Aorta (tissue), 5 donors: ENCODE measurements at regions not wholly inside any gene's neighbourhood (a gene's known extent, or its start where the extent isn't known, plus 50 kb on each side); places are given as distances from the start of the nearest gene placed in this dataset.
"Not testable (repeated sequence)": the region's sequence is repeated elsewhere in the genome, so short reads cannot be mapped to it uniquely, and the experiment has no call there.

Experiments used
- ATAC-seq: fragments of 200-7000 bp; cut with Tn5 transposase; one replicate; pipeline ENCODE4 v1.9.1; 2022; ENCODE audit warnings: moderate library complexity; ENCODE audit not compliant: low FRiP score
- DNase-seq, 2 donors: peaks; one replicate each; pipeline ENCODE4 v3.0.0-alpha.2; 2020
- H3K27ac ChIP-seq, 2 donors: one replicate each; pipeline ENCODE4 v1.5.1; 2013; ENCODE audit warnings: low read length in 2 of 2, mild to moderate bottlenecking in 2 of 2, moderate library complexity in 2 of 2, control low read depth in 1 of 2, inconsistent platforms in 1 of 2, low read depth in 1 of 2
- H3K27me3 ChIP-seq, 2 donors: one replicate each; pipeline ENCODE4 v1.6.1; 2013; ENCODE audit warnings: control low read depth in 1 of 2, low read length in 1 of 2, mild to moderate bottlenecking in 1 of 2, moderate library complexity in 1 of 2; ENCODE audit not compliant: insufficient read depth in 2 of 2, control insufficient read depth in 1 of 2
- H3K36me3 ChIP-seq, 2 donors: one replicate each; pipeline ENCODE4 v1.6.1; 2013; ENCODE audit warnings: control low read depth in 1 of 2, low read length in 1 of 2, mild to moderate bottlenecking in 1 of 2; ENCODE audit not compliant: insufficient read depth in 2 of 2, control insufficient read depth in 1 of 2
- H3K4me1 ChIP-seq, 2 donors: one replicate each; pipeline ENCODE4 v1.6.1; 2013; ENCODE audit warnings: low read length in 2 of 2, control low read depth in 1 of 2, mild to moderate bottlenecking in 1 of 2, moderate library complexity in 1 of 2; ENCODE audit not compliant: insufficient read depth in 2 of 2, control insufficient read depth in 1 of 2
- H3K4me3 ChIP-seq, 2 donors: one replicate each; pipeline ENCODE4 v1.5.1; 2013; ENCODE audit warnings: low read length in 2 of 2, control low read depth in 1 of 2, mild to moderate bottlenecking in 1 of 2
- H3K9me3 ChIP-seq: one replicate; pipeline ENCODE4 v1.6.1; 2013; ENCODE audit warnings: mild to moderate bottlenecking, low read length; ENCODE audit not compliant: control insufficient read depth
- WGBS, 2 donors: extraction: QIAGEN DNeasy Blood & Tissue Kit; methylation state at CpG; one replicate each; pipeline ENCODE4 v1.1.7; 2013; 5-methylcytosine and 5-hydroxymethylcytosine counted together
- intact Hi-C, 2 donors: fragments of 100-400 bp; cut with DNase I; formaldehyde crosslinking; loops; one replicate each; pipeline versions ENCODE4 v1.14.2 to v1.15.0; 2022
- donor health status: healthy with polysubstance abuse.
- donor health status: Bipolar disorder and iron deficiency.
- donor health status: DM: no; HTN: no; CAD: no.
- donor health status: DM: no; HTN: no; CAD: no.
- donor health status: DM: yes; HTN: yes; CAD: no.

GRCh38 chr12:34306133-34306830 lies 284.0 kb downstream of the ALG10 start:
- no peak overlapping the region for H3K27ac ChIP-seq
- DNase-seq (peak in 1 of 2 donors; percentile 53), ATAC-seq (no peak)
- no peaks in the 10 kb centered on the region for H3K27me3 ChIP-seq
- intact Hi-C loops, result no loop called here
- no peaks in the 10 kb centered on the region for H3K36me3 ChIP-seq
- H3K9me3 ChIP-seq, result no peaks in the 10 kb centered on the region
- WGBS, 2 donors, result 79% methylated on average over 21 of the region's 21 CpGs
- no peak overlapping the region for H3K4me3 ChIP-seq
- H3K4me1 ChIP-seq, result no peaks in the 10 kb centered on the region

- H3K9me3 ChIP-seq, H3K4me3 ChIP-seq, ATAC-seq, H3K4me1 ChIP-seq, intact Hi-C loops, H3K27ac ChIP-seq, H3K36me3 ChIP-seq, DNase-seq, H3K27me3 ChIP-seq: not testable (repeated sequence)
- 76 to 82% methylated on average over 32 of the region's 32 CpGs for WGBS, 2 donors
Observed at GRCh38 chr12:34309806-34310804, 287.8 kb downstream of the ALG10 start.

- Histone ChIP-seq H3K36me3 (no peaks in the 10 kb centered on the region), H3K27me3 (no peaks in the 10 kb centered on the region), H3K4me1 (no peaks in the 10 kb centered on the region), H3K9me3 (no peaks in the 10 kb centered on the region), H3K27ac (no peak overlapping the region), H3K4me3 (no peak overlapping the region)
- DNase-seq (no peak), ATAC-seq (no peak)
- intact Hi-C loops, result no loop called here
- 70% methylated on average over 9 of the region's 9 CpGs for WGBS, 2 donors
Observed at GRCh38 chr12:34311337-34311736, 289.0 kb downstream of the ALG10 start.

- no peaks in the 10 kb centered on the region for H3K27me3 ChIP-seq
- DNase-seq, result no peak
- intact Hi-C loops, result no loop called here
- no peak overlapping the region for H3K27ac ChIP-seq
- H3K9me3 ChIP-seq, result no peaks in the 10 kb centered on the region
- no peaks in the 10 kb centered on the region for H3K4me1 ChIP-seq
- no peak overlapping the region for H3K4me3 ChIP-seq
- WGBS, 2 donors, result 79 to 85% methylated on average over 12 to 14 of the region's 14 CpGs
- no peaks in the 10 kb centered on the region for H3K36me3 ChIP-seq
- ATAC-seq, result no peak
Observed at GRCh38 chr12:34327671-34328070, 305.4 kb downstream of the ALG10 start.

- no peaks in the 10 kb centered on the region for H3K9me3 ChIP-seq
- WGBS, 2 donors, result 68 to 72% methylated on average over 24 of the region's 24 CpGs
- no peak for DNase-seq
- intact Hi-C loops, result no loop called here
- H3K27ac ChIP-seq, result no peak overlapping the region
- no peaks in the 10 kb centered on the region for H3K36me3 ChIP-seq
- H3K4me3 ChIP-seq, result no peak overlapping the region
- H3K27me3 ChIP-seq, result no peaks in the 10 kb centered on the region
- H3K4me1 ChIP-seq, result no peaks in the 10 kb centered on the region
- ATAC-seq, result no peak
Observed at GRCh38 chr12:34333337-34333736, 311.0 kb downstream of the ALG10 start.

- Histone ChIP-seq H3K4me1 (no peaks in the 10 kb centered on the region), H3K27ac (no peak overlapping the region), H3K27me3 (no peaks in the 10 kb centered on the region), H3K4me3 (no peak overlapping the region), H3K36me3 (no peaks in the 10 kb centered on the region), H3K9me3 (no peaks in the 10 kb centered on the region)
- DNase-seq (no peak), ATAC-seq (no peak)
- intact Hi-C loops, result no loop called here
- WGBS, 2 donors, result 72 to 83% methylated on average over 14 of the region's 14 CpGs
Observed at GRCh38 chr12:34334538-34334937, 312.2 kb downstream of the ALG10 start.

GRCh38 chr12:34334953-34335743 lies 312.9 kb downstream of the ALG10 start:
- H3K36me3 ChIP-seq, result no peaks in the 10 kb centered on the region
- WGBS, 2 donors, result 40 to 45% methylated on average over 47 of the region's 47 CpGs
- no peak for DNase-seq
- intact Hi-C loops, result no loop called here
- ATAC-seq, result no peak
- no peak overlapping the region for H3K4me3 ChIP-seq
- no peaks in the 10 kb centered on the region for H3K9me3 ChIP-seq
- no peaks in the 10 kb centered on the region for H3K27me3 ChIP-seq
- H3K4me1 ChIP-seq, result no peaks in the 10 kb centered on the region
- no peak overlapping the region for H3K27ac ChIP-seq

GRCh38 chr12:34335819-34336262 lies 313.5 kb downstream of the ALG10 start:
- H3K27me3 ChIP-seq, result no peaks in the 10 kb centered on the region
- no peak overlapping the region for H3K27ac ChIP-seq
- 41 to 46% methylated on average over 25 of the region's 25 CpGs for WGBS, 2 donors
- intact Hi-C loops, result no loop called here
- H3K36me3 ChIP-seq, result no peaks in the 10 kb centered on the region
- ATAC-seq (no peak), DNase-seq (no peak)
- H3K9me3 ChIP-seq, result no peaks in the 10 kb centered on the region
- no peak overlapping the region for H3K4me3 ChIP-seq
- H3K4me1 ChIP-seq, result no peaks in the 10 kb centered on the region
